Activated CD4-positive, alpha-beta T cell treated with anti-CD3 and anti-CD28 coated beads, Interleukin-10, Interleukin-2, amounts not matched to agents 100 ng/mL and 50 ng/mL, durations not matched to agents 16 hours and 8 hours (primary cell): ENCODE measurements at regions not wholly inside any gene's neighbourhood (a gene's known extent, or its start where the extent isn't known, plus 50 kb on each side); places are given as distances from the start of the nearest gene placed in this dataset.
"Not testable (repeated sequence)": the region's sequence is repeated elsewhere in the genome, so short reads cannot be mapped to it uniquely, and the experiment has no call there.

Source experiments
- DNase-seq: peaks from one replicate; pipeline ENCODE4 v3.0.0-alpha.2; 2020

GRCh38 chr3:139248593-139249255 lies 95.1 kb upstream of the MRPS22 start:
- no peak for DNase-seq

- no peak for DNase-seq
Observed at GRCh38 chr3:139251529-139251928, 92.3 kb upstream of the MRPS22 start.

- DNase-seq = no peak
Observed at GRCh38 chr3:139252719-139253118, 91.1 kb upstream of the MRPS22 start.

GRCh38 chr3:139258276-139258675 lies 85.5 kb upstream of the MRPS22 start:
- no peak for DNase-seq

- no peak for DNase-seq
Observed at GRCh38 chr3:139259398-139259797, 84.4 kb upstream of the MRPS22 start.

GRCh38 chr3:139260041-139260486 lies 83.8 kb upstream of the MRPS22 start:
- DNase-seq = no peak

- no peak for DNase-seq
Observed at GRCh38 chr3:139260793-139261736, 82.8 kb upstream of the MRPS22 start.

GRCh38 chr3:139261754-139262586 lies 81.8 kb upstream of the MRPS22 start:
- DNase-seq = no peak

GRCh38 chr3:139263798-139264197 lies 80.0 kb upstream of the MRPS22 start:
- no peak for DNase-seq

- no peak for DNase-seq
Observed at GRCh38 chr3:139264375-139264774, 79.4 kb upstream of the MRPS22 start.

- DNase-seq = no peak
Observed at GRCh38 chr3:139265131-139266016, 78.4 kb upstream of the MRPS22 start.

- no peak for DNase-seq
Observed at GRCh38 chr3:139267300-139268246, 76.2 kb upstream of the MRPS22 start.

- no peak for DNase-seq
Observed at GRCh38 chr3:139269984-139270383, 73.8 kb upstream of the MRPS22 start.

- DNase-seq = not testable (repeated sequence)
Observed at GRCh38 chr3:139270652-139271051, 73.2 kb upstream of the MRPS22 start.

GRCh38 chr3:139280027-139280671 lies 63.7 kb upstream of the MRPS22 start:
- no peak for DNase-seq

GRCh38 chr3:139281096-139281495 lies 62.7 kb upstream of the MRPS22 start:
- no peak for DNase-seq

GRCh38 chr3:139281522-139282196 lies 62.2 kb upstream of the MRPS22 start:
- no peak for DNase-seq

GRCh38 chr3:139283301-139283700 lies 60.5 kb upstream of the MRPS22 start:
- no peak for DNase-seq

GRCh38 chr3:139284221-139284620 lies 59.6 kb upstream of the MRPS22 start:
- no peak for DNase-seq

- no peak for DNase-seq
Observed at GRCh38 chr3:139285691-139286090, 58.1 kb upstream of the MRPS22 start.
